K562 (cell line): ENCODE measurements at regions not wholly inside any gene's neighbourhood (a gene's known extent, or its start where the extent isn't known, plus 50 kb on each side); places are given as distances from the start of the nearest gene placed in this dataset.

Experiments
- NR2C2 ChIP-seq, 2 experiments: fragments of 200-800 bp in 1 of 2; sonication (Bioruptor generic) in 1 of 2; sonication (generic) in 1 of 2; formaldehyde crosslinking in 1 of 2; IDR thresholded peaks; 2 replicates each; pipeline versions ENCODE4 v1.6.1 to v1.8.0; 2016 to 2022; ENCODE audit warnings: mild to moderate bottlenecking in 1 of 2, missing compliant biosample characterization in 1 of 2, missing genetic modification characterization in 1 of 2, missing genetic modification reagents in 1 of 2
- STAT6 ChIP-seq: sonication (generic); formaldehyde crosslinking; IDR thresholded peaks from 2 replicates; pipeline ENCODE4 v1.8.1; 2023; ENCODE audit warnings: mild to moderate bottlenecking, missing genetic modification reagents
- ZNF830 ChIP-seq: fragments of 250-450 bp; sonication (Bioruptor Pico); IDR thresholded peaks from 2 replicates; pipeline ENCODE4 v1.5.0; 2021; ENCODE audit warnings: mild to moderate bottlenecking
- TF ChIP-seq, protein P1 (sequence below): fragments of 450-650 bp; IDR thresholded peaks from 2 replicates; pipeline ENCODE4 v1.6.1; 2016; ENCODE audit warnings: mild to moderate bottlenecking, moderate library complexity

DNA sequence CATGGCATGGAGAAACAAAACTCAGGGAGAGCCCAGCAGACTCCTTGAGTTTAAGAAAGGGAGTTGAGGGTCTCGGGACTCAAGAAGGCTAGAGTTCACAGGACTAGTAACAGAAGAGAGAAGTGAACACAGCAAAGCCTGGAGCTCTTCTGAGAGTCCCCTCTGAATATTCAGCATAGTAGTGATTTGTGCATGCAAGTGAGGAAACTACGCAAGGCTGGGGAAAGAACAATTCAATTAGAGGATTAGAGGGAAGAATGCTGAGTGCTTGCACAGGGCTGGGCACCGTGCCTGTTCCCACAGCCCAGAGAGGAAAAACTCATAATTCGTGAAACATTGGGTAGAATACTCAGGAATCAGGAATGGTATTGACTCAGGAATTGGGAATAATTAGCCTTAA, 540.0 kb upstream of the SALL1 start (continued):
- TF ChIP-seq, protein P1, sequence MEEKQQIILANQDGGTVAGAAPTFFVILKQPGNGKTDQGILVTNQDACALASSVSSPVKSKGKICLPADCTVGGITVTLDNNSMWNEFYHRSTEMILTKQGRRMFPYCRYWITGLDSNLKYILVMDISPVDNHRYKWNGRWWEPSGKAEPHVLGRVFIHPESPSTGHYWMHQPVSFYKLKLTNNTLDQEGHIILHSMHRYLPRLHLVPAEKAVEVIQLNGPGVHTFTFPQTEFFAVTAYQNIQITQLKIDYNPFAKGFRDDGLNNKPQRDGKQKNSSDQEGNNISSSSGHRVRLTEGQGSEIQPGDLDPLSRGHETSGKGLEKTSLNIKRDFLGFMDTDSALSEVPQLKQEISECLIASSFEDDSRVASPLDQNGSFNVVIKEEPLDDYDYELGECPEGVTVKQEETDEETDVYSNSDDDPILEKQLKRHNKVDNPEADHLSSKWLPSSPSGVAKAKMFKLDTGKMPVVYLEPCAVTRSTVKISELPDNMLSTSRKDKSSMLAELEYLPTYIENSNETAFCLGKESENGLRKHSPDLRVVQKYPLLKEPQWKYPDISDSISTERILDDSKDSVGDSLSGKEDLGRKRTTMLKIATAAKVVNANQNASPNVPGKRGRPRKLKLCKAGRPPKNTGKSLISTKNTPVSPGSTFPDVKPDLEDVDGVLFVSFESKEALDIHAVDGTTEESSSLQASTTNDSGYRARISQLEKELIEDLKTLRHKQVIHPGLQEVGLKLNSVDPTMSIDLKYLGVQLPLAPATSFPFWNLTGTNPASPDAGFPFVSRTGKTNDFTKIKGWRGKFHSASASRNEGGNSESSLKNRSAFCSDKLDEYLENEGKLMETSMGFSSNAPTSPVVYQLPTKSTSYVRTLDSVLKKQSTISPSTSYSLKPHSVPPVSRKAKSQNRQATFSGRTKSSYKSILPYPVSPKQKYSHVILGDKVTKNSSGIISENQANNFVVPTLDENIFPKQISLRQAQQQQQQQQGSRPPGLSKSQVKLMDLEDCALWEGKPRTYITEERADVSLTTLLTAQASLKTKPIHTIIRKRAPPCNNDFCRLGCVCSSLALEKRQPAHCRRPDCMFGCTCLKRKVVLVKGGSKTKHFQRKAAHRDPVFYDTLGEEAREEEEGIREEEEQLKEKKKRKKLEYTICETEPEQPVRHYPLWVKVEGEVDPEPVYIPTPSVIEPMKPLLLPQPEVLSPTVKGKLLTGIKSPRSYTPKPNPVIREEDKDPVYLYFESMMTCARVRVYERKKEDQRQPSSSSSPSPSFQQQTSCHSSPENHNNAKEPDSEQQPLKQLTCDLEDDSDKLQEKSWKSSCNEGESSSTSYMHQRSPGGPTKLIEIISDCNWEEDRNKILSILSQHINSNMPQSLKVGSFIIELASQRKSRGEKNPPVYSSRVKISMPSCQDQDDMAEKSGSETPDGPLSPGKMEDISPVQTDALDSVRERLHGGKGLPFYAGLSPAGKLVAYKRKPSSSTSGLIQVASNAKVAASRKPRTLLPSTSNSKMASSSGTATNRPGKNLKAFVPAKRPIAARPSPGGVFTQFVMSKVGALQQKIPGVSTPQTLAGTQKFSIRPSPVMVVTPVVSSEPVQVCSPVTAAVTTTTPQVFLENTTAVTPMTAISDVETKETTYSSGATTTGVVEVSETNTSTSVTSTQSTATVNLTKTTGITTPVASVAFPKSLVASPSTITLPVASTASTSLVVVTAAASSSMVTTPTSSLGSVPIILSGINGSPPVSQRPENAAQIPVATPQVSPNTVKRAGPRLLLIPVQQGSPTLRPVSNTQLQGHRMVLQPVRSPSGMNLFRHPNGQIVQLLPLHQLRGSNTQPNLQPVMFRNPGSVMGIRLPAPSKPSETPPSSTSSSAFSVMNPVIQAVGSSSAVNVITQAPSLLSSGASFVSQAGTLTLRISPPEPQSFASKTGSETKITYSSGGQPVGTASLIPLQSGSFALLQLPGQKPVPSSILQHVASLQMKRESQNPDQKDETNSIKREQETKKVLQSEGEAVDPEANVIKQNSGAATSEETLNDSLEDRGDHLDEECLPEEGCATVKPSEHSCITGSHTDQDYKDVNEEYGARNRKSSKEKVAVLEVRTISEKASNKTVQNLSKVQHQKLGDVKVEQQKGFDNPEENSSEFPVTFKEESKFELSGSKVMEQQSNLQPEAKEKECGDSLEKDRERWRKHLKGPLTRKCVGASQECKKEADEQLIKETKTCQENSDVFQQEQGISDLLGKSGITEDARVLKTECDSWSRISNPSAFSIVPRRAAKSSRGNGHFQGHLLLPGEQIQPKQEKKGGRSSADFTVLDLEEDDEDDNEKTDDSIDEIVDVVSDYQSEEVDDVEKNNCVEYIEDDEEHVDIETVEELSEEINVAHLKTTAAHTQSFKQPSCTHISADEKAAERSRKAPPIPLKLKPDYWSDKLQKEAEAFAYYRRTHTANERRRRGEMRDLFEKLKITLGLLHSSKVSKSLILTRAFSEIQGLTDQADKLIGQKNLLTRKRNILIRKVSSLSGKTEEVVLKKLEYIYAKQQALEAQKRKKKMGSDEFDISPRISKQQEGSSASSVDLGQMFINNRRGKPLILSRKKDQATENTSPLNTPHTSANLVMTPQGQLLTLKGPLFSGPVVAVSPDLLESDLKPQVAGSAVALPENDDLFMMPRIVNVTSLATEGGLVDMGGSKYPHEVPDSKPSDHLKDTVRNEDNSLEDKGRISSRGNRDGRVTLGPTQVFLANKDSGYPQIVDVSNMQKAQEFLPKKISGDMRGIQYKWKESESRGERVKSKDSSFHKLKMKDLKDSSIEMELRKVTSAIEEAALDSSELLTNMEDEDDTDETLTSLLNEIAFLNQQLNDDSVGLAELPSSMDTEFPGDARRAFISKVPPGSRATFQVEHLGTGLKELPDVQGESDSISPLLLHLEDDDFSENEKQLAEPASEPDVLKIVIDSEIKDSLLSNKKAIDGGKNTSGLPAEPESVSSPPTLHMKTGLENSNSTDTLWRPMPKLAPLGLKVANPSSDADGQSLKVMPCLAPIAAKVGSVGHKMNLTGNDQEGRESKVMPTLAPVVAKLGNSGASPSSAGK = no peak
- no peak for TF ChIP-seq ZNF830 (CRISPR knock-in tag)
- no peak for TF ChIP-seq NR2C2 (CRISPR knock-in tag; IDR thresholded peaks at IDR 0.05)
- no peak for TF ChIP-seq NR2C2 (tag; IDR thresholded peaks at IDR 0.05)
- no peak for TF ChIP-seq STAT6 (CRISPR knock-in tag)
